ENCODE measurements at regions not wholly inside any gene's neighbourhood (a gene's known extent, or its start where the extent isn't known, plus 50 kb on each side); places are given as distances from the start of the nearest gene placed in this dataset.

GRCh38 chr6:66848244-66848953 lies 1141.4 kb upstream of the EYS start:
- no peak for DNase-seq (ENCODE audit: low read depth in 2 of 2)

- DNase-seq (ENCODE audit: low read depth in 2 of 2), result no peak
Measured at GRCh38 chr6:66838764-66839163, 1131.7 kb upstream of the EYS start.

- DNase-seq (ENCODE audit: low read depth in 2 of 2), result no peak
Measured at GRCh38 chr6:66825539-66825938, 1118.5 kb upstream of the EYS start.

- no peak for DNase-seq (ENCODE audit: low read depth in 2 of 2)
Measured at GRCh38 chr6:66814156-66814555, 1107.1 kb upstream of the EYS start.

- DNase-seq (ENCODE audit: low read depth in 2 of 2), result no peak
Measured at GRCh38 chr6:66808771-66809170, 1101.7 kb upstream of the EYS start.

GRCh38 chr6:66796987-66797386 lies 1090.0 kb upstream of the EYS start:
- no peak for DNase-seq (ENCODE audit: low read depth in 2 of 2)

- DNase-seq (ENCODE audit: low read depth in 2 of 2), result no peak
Measured at GRCh38 chr6:66788579-66788978, 1081.6 kb upstream of the EYS start.

GRCh38 chr6:66772800-66773199 lies 1065.8 kb upstream of the EYS start:
- no peak for DNase-seq (ENCODE audit: low read depth in 2 of 2)

- no peak for DNase-seq (ENCODE audit: low read depth in 2 of 2)
Measured at GRCh38 chr6:66771626-66772025, 1064.6 kb upstream of the EYS start.

GRCh38 chr6:66751630-66752029 lies 1044.6 kb upstream of the EYS start:
- DNase-seq (ENCODE audit: low read depth in 2 of 2), result no peak

- DNase-seq (ENCODE audit: low read depth in 2 of 2), result no peak
Measured at GRCh38 chr6:66740346-66740745, 1033.3 kb upstream of the EYS start.

- no peak for DNase-seq (ENCODE audit: low read depth in 2 of 2)
Measured at GRCh38 chr6:66735106-66735890, 1028.3 kb upstream of the EYS start.

- DNase-seq (ENCODE audit: low read depth in 2 of 2), result no peak
Measured at GRCh38 chr6:66731310-66731709, 1024.3 kb upstream of the EYS start.

- DNase-seq (ENCODE audit: low read depth in 2 of 2), result no peak
Measured at GRCh38 chr6:66725670-66726069, 1018.6 kb upstream of the EYS start.

GRCh38 chr6:66717801-66718200 lies 1010.8 kb upstream of the EYS start:
- DNase-seq (ENCODE audit: low read depth in 2 of 2), result no peak

- DNase-seq (ENCODE audit: low read depth in 2 of 2), result no peak
Measured at GRCh38 chr6:66699385-66699784, 992.4 kb upstream of the EYS start.

- DNase-seq (ENCODE audit: low read depth in 2 of 2), result no peak
Measured at GRCh38 chr6:66689608-66690007, 982.6 kb upstream of the EYS start.

- DNase-seq (ENCODE audit: low read depth in 2 of 2), result no peak
Measured at GRCh38 chr6:66687611-66688140, 980.6 kb upstream of the EYS start.

GRCh38 chr6:66675906-66676305 lies 968.9 kb upstream of the EYS start:
- no peak for DNase-seq (ENCODE audit: low read depth in 2 of 2)

- no peak for DNase-seq (ENCODE audit: low read depth in 2 of 2)
Measured at GRCh38 chr6:66664112-66664511, 957.1 kb upstream of the EYS start.

- DNase-seq (ENCODE audit: low read depth in 2 of 2), result no peak
Measured at GRCh38 chr6:66662721-66663507, 955.9 kb upstream of the EYS start.

- DNase-seq (ENCODE audit: low read depth in 2 of 2), result no peak
Measured at GRCh38 chr6:66662196-66662595, 955.2 kb upstream of the EYS start.

All from activated CD4-positive, alpha-beta T cell treated with anti-CD3 and anti-CD28 coated beads for 24 hours (primary cell).